NCI-H1436 (cell line): ENCODE measurements at regions not wholly inside any gene's neighbourhood (a gene's known extent, or its start where the extent isn't known, plus 50 kb on each side); places are given as distances from the start of the nearest gene placed in this dataset.
"Not testable (repeated sequence)": the region's sequence is repeated elsewhere in the genome, so short reads cannot be mapped to it uniquely, and the experiment has no call there.

Experiments used
- DNase-seq: peaks from one replicate; lab custom pipeline; 2025; lab: John Stamatoyannopoulos, UW

DNA sequence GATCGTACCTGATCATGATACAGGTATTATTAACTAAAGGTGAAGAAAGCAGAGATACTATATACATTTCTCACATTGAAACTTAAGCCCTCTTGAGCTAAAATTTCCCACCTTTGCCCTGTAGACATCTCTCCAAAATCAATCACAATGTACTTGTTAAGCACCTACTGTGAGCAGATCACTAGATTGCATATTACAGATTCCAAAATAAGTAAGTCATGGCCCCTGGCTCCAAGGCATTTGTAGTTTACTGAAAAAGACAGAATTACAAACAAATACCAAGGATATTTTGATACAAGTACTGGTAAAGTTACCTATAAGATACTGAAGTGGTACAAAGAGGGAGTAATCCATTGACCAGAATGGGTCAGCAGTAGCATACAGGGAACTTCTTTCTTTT is 455.3 kb downstream of the STK39 start:
- no peak for DNase-seq

- DNase-seq, result no peak
Observed at GRCh38 chr2:167790781-167791450, 456.5 kb downstream of the STK39 start.

GRCh38 chr2:167790189-167790588 is 457.2 kb downstream of the STK39 start:
- no peak for DNase-seq

- no peak for DNase-seq
Observed at GRCh38 chr2:167787562-167787961, 459.8 kb downstream of the STK39 start.

DNA sequence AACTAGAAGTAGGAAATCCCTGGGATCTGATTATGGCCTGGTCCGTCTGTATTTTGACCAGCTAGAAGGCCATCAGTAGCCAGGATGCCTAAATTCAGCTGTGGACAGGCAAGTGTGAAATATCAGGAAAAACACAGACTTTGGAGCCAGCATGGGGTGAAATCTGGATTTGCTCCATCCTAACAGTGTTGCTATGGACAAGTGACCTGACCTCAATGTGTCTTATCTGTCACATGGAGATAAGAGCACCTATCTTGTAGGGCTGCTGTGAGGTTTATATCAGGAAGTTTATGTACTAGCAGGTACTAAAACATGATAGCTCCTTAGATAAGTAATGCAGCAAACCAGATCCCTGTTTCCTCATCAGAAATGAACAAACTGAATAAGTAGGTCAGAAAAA is 460.4 kb downstream of the STK39 start:
- DNase-seq, result no peak

GRCh38 chr2:167785606-167786216 is 461.7 kb downstream of the STK39 start:
- no peak for DNase-seq

DNA sequence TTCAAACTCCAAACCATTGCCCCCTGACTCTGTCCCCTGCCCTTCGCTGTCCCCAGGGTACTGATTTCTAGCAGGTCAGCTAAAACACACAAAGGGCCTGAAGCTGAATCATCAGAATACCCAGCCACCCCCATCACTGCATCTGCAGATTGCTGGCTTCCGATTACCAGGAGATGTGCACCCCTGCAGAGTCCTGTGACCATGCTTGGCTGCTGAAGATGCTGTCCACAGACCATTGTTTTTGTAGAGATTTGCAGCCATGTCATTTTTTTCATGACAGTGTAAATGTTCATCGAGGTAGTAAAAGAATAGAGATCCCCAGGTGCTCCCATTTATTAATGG is 463.3 kb downstream of the STK39 start:
- no peak for DNase-seq

- DNase-seq, result no peak
Observed at GRCh38 chr2:167783261-167784083, 463.9 kb downstream of the STK39 start.

DNA sequence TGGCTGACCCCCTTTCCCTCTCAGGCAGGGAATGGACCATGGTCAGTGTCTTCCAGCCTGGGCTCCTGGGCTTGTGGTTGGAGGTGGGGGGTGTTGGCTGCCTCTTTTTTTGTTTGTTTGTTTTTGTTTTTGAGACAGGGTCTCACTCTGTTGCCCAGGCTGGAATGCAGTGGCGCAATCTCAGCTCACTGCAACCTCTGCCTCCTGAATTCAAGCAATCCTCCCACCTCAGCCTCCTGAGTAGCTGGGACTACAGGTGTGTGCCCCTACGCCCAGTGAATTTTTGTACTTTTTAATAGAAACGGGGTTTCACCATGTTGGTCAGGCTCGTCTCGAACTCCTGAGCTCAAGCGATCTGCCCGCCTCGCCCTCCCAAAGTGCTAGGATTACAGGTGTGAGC is 465.8 kb downstream of the STK39 start:
- DNase-seq, result not testable (repeated sequence)

DNA sequence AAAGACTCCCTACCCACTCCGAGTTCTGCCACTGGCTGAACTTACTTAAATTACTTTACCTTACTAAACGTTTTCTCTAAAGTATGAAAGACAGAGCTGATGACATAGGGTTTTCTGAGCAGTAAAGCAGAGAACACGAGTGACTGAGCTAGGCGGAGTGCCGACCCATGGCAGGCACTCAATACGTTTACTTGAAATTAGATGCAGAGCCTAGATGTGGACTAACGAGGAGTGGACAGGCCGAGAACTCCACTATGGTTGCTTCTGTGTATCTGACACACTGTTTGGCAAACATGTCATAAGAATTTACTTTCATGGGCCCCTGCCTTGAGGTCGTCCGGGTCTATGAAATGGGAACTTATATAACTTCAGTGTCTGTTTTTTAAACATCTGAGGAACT is 471.0 kb downstream of the STK39 start:
- DNase-seq, result no peak

- no peak for DNase-seq
Observed at GRCh38 chr2:167771628-167772027, 475.8 kb downstream of the STK39 start.

DNA sequence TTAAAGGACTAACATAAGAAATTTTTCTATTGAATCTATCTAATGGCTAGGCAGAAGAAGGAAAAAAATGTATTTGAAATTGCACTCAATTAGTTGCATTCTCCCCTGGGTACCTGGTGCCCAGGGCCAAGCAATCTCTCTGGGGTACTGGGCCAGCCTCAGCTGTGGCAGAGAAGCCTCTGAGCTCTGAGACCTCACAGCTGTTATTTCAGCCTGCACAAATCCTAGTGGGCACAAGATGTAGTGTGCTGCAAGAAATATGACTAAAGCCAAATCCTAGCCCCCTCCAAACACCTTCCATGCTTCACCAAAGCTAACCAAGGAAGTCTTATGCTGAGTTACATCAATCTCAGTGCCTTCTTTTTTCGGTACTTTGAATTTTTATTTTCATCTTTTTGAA is 478.4 kb downstream of the STK39 start:
- peak; percentile 3 for DNase-seq

- DNase-seq, result no peak
Observed at GRCh38 chr2:167767830-167768229, 479.6 kb downstream of the STK39 start.

- no peak for DNase-seq
Observed at GRCh38 chr2:167764772-167765341, 482.5 kb downstream of the STK39 start.

- no peak for DNase-seq
Observed at GRCh38 chr2:167761465-167762136, 485.8 kb downstream of the STK39 start.

- DNase-seq, result no peak
Observed at GRCh38 chr2:167759531-167759930, 487.9 kb downstream of the STK39 start.

- no peak for DNase-seq
Observed at GRCh38 chr2:167758292-167758691, 489.1 kb downstream of the STK39 start.

DNA sequence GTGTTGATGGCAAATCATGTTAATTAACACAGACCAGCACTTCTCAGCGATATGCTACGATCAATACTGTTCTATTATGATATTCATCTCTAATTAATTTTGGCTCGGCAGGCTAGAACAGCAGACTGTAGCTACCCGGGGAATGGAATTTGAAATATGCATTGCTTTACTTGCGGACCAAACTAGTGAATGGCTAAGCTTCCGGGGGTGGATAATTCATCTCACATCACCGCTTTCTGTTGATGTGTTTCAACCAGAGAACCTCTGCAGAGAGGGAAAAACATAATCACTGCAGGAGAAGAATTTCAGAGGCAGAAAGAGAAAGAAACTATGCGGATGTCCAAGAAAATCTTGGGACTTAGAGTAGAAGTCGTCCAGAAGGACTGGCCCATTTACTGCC is 490.9 kb downstream of the STK39 start:
- DNase-seq, result no peak

GRCh38 chr2:167753142-167753541 is 494.3 kb downstream of the STK39 start:
- no peak for DNase-seq

GRCh38 chr2:167752734-167753133 is 494.7 kb downstream of the STK39 start:
- no peak for DNase-seq

GRCh38 chr2:167750675-167751074 is 496.7 kb downstream of the STK39 start:
- DNase-seq, result no peak

- no peak for DNase-seq
Observed at GRCh38 chr2:167749660-167750059, 497.7 kb downstream of the STK39 start.
